PFSK-1 (cell line): ENCODE measurements at regions not wholly inside any gene's neighbourhood (a gene's known extent, or its start where the extent isn't known, plus 50 kb on each side); places are given as distances from the start of the nearest gene placed in this dataset.

Experiments
- FOXP2 ChIP-seq: optimal IDR thresholded peaks from 2 replicates; pipeline ENCODE3; 2011; ENCODE audit warnings: borderline replicate concordance, control low read depth, inconsistent platforms; ENCODE audit not compliant: insufficient read depth; ENCODE audit errors: extremely low read length, extremely low read depth
- POLR2AphosphoS5 ChIP-seq: IDR thresholded peaks from 2 replicates; pipeline ENCODE4 v1.6.1; 2012; ENCODE audit warnings: low read depth, mild to moderate bottlenecking, control low read depth, low read length, moderate library complexity
- SIN3A ChIP-seq: IDR thresholded peaks from 2 replicates; pipeline ENCODE4 v1.6.1; 2012; ENCODE audit warnings: mild to moderate bottlenecking, low read length, moderate library complexity, borderline replicate concordance; ENCODE audit not compliant: insufficient read depth
- TAF1 ChIP-seq: IDR thresholded peaks from 2 replicates; pipeline ENCODE4 v1.6.1; 2012; ENCODE audit warnings: low read length, control low read depth, borderline replicate concordance; ENCODE audit not compliant: insufficient read depth
- TF ChIP-seq, protein P1 (sequence below), 2 experiments: IDR thresholded peaks; 2 replicates each; pipeline versions ENCODE4 v1.6.1 to v1.8.0; 2011 to 2012; ENCODE audit warnings: low read depth in 2 of 2, low read length in 2 of 2, control low read depth in 1 of 2, inconsistent platforms in 1 of 2, mild to moderate bottlenecking in 1 of 2, moderate library complexity in 1 of 2; ENCODE audit not compliant: insufficient read depth in 1 of 2

DNA sequence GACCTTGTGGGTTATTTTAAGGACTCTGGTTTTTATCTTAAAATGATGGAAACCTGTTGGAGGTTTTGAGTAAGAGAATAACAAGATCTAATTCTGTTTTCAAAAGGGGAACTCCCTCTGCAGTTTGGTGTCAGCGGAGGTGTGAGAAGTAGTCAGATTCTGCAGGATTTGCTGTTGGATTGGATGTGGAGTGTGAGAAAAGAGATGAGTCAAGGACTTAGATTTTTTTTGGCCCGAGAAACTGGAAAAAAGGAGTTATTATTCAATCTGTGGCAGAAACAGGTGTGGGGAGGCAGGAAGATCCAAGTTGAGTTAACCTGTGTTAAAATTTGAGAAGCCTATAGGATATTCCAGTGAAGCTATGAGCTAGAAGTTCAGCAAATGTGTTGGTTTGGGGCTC is 337.2 kb upstream of the FANCL start:
- no peak for TF ChIP-seq TAF1
- TF ChIP-seq, protein P1, sequence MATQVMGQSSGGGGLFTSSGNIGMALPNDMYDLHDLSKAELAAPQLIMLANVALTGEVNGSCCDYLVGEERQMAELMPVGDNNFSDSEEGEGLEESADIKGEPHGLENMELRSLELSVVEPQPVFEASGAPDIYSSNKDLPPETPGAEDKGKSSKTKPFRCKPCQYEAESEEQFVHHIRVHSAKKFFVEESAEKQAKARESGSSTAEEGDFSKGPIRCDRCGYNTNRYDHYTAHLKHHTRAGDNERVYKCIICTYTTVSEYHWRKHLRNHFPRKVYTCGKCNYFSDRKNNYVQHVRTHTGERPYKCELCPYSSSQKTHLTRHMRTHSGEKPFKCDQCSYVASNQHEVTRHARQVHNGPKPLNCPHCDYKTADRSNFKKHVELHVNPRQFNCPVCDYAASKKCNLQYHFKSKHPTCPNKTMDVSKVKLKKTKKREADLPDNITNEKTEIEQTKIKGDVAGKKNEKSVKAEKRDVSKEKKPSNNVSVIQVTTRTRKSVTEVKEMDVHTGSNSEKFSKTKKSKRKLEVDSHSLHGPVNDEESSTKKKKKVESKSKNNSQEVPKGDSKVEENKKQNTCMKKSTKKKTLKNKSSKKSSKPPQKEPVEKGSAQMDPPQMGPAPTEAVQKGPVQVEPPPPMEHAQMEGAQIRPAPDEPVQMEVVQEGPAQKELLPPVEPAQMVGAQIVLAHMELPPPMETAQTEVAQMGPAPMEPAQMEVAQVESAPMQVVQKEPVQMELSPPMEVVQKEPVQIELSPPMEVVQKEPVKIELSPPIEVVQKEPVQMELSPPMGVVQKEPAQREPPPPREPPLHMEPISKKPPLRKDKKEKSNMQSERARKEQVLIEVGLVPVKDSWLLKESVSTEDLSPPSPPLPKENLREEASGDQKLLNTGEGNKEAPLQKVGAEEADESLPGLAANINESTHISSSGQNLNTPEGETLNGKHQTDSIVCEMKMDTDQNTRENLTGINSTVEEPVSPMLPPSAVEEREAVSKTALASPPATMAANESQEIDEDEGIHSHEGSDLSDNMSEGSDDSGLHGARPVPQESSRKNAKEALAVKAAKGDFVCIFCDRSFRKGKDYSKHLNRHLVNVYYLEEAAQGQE (IDR thresholded peaks at IDR 0.05; ENCODE audit: insufficient read depth in 1 of 2, low read depth in 2 of 2, low read length in 2 of 2), result no peak

DNA sequence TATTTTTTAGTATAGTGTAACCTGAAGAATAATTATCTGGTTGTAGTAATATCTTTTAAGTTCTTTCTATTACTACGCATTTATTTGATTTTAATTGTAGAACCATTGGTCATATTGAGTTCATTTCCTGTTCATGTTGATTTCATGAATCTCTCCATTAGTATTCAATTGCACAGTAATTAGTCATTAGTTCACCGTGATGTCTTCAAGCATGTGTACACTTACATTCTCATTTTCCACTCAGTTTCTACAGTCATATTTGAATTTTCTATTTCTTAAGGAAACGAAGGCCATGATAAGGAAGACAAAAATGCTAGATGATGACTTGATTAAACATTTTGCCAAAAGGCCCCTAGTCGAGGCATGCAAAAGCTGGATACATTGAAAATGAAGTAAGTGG is 333.7 kb upstream of the FANCL start:
- TF ChIP-seq, protein P1 (IDR thresholded peaks at IDR 0.05; ENCODE audit: insufficient read depth in 1 of 2, low read depth in 2 of 2, low read length in 2 of 2), result no peak
- TF ChIP-seq POLR2AphosphoS5, result no peak
- TF ChIP-seq SIN3A, result no peak
- no peak for TF ChIP-seq FOXP2
- TF ChIP-seq TAF1, result no peak

DNA sequence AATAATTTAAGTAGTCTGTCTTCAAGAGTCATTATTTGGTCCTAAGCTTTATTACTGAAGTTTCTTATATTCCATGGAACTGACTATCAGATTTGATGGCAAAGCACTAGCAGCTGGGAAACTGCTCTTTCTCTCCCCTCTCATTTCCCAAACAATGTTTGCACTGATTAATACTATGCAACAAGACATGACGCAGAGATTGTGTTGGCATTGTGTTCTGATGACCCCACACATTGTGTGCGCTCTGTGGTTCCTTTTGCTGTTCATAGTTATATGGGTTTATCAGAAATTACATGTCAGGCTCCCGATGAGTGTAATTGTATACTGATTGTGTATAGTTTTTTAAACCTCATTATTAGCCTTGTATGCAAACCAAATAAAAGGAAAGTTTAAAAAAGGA is 331.6 kb upstream of the FANCL start:
- no peak for TF ChIP-seq SIN3A
- TF ChIP-seq TAF1, result no peak
- no peak for TF ChIP-seq FOXP2

DNA sequence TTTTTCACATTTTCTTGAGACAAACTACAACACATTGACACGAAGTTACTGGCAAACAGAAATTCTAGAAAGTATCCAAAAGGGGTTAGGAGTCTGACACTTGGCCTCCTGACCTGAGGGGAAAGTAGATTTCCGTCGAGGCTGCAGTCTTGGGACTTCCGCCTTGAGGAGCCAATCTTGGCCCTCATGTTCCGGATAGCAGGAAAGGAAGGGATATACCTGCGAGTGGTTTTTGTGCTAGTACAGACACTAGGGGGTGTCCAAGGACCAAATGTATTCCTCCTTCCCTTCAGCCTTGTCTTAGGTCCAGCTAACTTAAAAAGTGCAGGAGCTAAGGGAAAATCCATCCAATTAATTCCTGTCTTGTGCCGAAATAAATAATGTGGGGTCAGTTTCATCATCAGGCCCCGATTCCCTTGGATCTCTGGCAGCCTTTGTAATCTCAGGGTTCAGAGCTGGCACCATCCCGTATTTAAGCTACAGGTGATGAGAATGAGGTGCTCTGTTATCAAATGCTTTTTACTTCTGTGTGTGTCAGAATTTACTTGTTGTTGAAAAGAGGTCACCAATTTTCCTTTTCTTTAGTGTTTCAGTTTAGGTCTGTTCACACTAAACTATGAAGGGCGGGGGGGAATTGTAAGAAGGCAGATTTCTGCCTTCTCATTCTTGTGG is 330.2 kb upstream of the FANCL start:
- no peak for TF ChIP-seq FOXP2
- TF ChIP-seq TAF1, result no peak
- TF ChIP-seq POLR2AphosphoS5, result no peak
- no peak for TF ChIP-seq SIN3A
- TF ChIP-seq, protein P1 (IDR thresholded peaks at IDR 0.05; ENCODE audit: insufficient read depth in 1 of 2, low read depth in 2 of 2, low read length in 2 of 2), result no peak

DNA sequence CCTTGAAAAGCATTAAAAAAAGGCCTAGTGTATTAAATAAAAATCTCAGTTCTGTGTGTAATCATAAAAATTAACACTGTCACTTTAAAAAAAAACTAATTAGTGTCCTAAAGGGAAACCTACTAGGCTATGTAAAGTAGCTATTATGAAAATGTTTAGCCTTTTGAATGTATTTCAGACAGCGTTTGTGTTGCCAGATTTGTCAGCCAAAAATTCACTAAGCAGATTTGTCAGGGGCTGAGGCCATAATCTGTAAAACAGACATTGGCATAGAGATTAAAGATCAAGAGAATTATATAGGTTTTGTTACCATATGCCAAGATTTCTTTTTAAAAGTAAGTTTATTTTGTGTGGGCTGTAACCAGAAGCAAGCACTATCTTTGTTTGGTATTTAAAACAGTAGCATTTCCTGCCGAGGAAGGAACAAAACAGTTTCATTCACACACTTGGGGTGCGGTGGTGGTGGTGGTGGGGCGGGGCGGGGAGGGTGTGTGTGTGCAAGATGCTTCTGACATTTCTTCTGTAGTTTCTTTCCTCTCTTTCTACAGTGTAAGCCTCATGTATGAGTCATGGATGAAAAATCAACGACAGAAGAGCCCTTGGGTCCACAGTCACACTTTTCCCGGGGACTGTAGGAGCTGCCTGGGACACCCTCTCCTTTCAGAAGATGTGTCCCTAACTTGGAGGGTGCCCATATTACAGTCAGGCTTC is 328.5 kb upstream of the FANCL start:
- no peak for TF ChIP-seq SIN3A
- TF ChIP-seq TAF1, result no peak
- TF ChIP-seq FOXP2, result no peak
- TF ChIP-seq POLR2AphosphoS5, result no peak
- TF ChIP-seq, protein P1 (IDR thresholded peaks at IDR 0.05; ENCODE audit: insufficient read depth in 1 of 2, low read depth in 2 of 2, low read length in 2 of 2), result no peak
